ENCODE measurements at regions not wholly inside any gene's neighbourhood (a gene's known extent, or its start where the extent isn't known, plus 50 kb on each side); places are given as distances from the start of the nearest gene placed in this dataset.
A peak's percentile ranks its signal among the peaks of the same experiment; 100 is the strongest.
"Not testable (repeated sequence)": the region's sequence is repeated elsewhere in the genome, so short reads cannot be mapped to it uniquely, and the experiment has no call there.

DNA sequence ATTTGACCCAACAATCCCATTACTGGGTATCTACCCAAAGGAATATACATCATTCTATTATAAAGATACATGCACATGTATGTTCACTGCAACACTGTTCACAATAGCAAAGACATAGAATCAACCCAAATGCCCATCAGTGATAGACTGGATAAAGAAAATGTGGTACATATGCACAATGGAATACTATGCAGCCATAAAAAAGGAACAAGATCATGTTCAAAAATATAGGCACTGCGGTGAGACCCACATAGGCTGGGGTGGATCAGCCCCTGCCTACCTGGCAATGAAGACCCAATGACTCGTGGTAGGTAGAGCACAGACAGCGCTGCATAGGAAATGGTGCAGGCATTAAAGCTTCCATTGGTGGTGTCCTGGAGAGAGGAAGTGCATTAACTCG is 88.6 kb upstream of the NFIL3 start:
- peaks cover 10% of the 10 kb centered on the region for H3K9me3 Mint-ChIP-seq (ENCODE audit: low read depth)
- not testable (repeated sequence) for DNase-seq (ENCODE audit: low spot score); H3K27ac Mint-ChIP-seq (ENCODE audit: unreplicated experiment); H3K36me3 Mint-ChIP-seq (ENCODE audit: low read depth); H3K4me3 Mint-ChIP-seq (ENCODE audit: unreplicated experiment); H3K4me1 Mint-ChIP-seq (ENCODE audit: low read depth); H3K27me3 Mint-ChIP-seq (ENCODE audit: low read depth)

DNA sequence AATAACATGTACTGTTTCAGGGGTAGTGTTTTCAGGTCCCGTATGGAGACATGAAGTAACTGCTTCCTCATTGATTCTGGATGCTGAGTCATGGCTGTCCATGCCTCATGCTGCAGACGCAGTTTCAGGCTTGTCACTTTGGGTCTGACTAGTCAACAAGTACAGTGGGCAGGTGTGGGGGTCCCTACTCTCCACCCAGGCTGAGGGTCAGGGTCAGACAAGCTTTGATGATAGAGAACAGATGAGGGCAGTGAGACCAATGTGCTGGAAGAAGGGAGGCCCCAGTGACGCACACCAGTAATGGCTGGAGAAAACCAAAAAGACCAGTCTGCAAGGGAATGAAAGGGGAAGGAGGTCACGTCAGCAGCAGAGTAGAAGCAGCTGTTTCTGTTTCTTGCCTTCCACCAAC is 80.0 kb upstream of the NFIL3 start:
- Mint-ChIP-seq H3K36me3 (ENCODE audit: low read depth) (no peaks in the 10 kb centered on the region), H3K9me3 (ENCODE audit: low read depth) (no peaks in the 10 kb centered on the region), H3K27me3 (ENCODE audit: low read depth) (no peaks in the 10 kb centered on the region), H3K4me3 (ENCODE audit: unreplicated experiment) (no peak overlapping the region), H3K27ac (ENCODE audit: unreplicated experiment) (no peak overlapping the region), H3K4me1 (ENCODE audit: low read depth) (peaks cover 16% of the 10 kb centered on the region)
- no peak for DNase-seq (ENCODE audit: low spot score)
- TF ChIP-seq, protein P1, sequence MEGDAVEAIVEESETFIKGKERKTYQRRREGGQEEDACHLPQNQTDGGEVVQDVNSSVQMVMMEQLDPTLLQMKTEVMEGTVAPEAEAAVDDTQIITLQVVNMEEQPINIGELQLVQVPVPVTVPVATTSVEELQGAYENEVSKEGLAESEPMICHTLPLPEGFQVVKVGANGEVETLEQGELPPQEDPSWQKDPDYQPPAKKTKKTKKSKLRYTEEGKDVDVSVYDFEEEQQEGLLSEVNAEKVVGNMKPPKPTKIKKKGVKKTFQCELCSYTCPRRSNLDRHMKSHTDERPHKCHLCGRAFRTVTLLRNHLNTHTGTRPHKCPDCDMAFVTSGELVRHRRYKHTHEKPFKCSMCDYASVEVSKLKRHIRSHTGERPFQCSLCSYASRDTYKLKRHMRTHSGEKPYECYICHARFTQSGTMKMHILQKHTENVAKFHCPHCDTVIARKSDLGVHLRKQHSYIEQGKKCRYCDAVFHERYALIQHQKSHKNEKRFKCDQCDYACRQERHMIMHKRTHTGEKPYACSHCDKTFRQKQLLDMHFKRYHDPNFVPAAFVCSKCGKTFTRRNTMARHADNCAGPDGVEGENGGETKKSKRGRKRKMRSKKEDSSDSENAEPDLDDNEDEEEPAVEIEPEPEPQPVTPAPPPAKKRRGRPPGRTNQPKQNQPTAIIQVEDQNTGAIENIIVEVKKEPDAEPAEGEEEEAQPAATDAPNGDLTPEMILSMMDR (IDR thresholded peaks at IDR 0.05): no peak

DNA sequence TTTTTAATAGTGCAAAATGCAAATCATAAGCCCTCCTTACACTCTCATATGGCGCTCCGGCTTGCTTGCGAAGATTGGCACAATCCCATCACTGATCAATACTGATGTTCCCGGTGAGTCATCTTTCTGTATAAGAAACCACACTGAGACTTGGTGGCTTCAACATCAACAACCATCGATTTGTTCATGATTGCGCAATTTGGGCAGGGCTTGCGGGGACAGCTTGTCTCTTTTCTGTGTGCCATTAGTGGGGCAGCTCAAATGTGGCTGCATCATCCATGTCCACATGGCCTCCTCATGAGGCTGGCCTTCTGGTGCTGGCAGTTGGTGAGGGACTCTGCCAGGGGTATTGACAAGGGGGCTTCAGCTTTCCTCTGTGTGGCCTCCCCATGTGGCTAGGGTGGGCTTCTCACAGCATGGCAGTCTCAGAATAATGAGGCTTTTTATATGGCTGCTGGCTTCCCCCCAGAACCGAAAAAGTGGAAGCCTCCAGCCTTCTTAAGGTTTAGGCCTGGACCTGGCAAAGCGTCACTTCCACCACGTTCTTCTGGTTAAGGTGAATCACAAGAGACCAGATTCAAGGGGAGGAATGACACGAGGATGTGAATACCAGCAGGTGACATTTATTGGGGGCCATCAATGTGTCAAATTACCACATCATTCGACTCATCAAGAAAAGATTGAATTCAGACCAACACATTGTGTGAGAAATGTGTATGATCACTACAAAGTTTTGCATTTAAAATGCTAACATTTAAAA is 79.5 kb upstream of the NFIL3 start:
- no peaks in the 10 kb centered on the region for H3K27me3 Mint-ChIP-seq (ENCODE audit: low read depth)
- no peak overlapping the region for H3K4me3 Mint-ChIP-seq (ENCODE audit: unreplicated experiment)
- H3K9me3 Mint-ChIP-seq (ENCODE audit: low read depth): no peaks in the 10 kb centered on the region
- TF ChIP-seq, protein P1 (IDR thresholded peaks at IDR 0.05): no peak
- no peak overlapping the region for H3K27ac Mint-ChIP-seq (ENCODE audit: unreplicated experiment)
- H3K36me3 Mint-ChIP-seq (ENCODE audit: low read depth): no peaks in the 10 kb centered on the region
- no peak for DNase-seq (ENCODE audit: low spot score)
- H3K4me1 Mint-ChIP-seq (ENCODE audit: low read depth): peaks cover 16% of the 10 kb centered on the region

DNA sequence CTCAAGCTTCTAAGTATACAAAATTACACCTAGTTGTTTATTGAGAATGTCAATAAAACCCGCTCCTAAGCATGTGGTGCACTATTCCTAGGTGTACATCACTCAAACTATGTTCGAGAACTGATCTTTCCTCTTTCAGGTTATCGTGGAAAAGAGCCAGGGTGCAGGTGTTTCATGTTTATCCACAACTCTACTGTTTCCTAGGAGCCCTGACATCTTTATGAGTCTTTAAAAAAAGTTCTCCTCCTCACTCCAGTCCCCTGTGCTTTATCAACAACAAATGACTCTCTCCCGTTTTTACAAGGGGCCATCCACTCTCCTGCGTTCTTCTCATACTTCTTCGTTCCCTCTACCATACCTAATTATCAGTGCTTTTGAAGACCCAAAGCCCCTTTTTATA is 78.8 kb upstream of the NFIL3 start:
- H3K27ac Mint-ChIP-seq (ENCODE audit: unreplicated experiment): no peak overlapping the region
- H3K36me3 Mint-ChIP-seq (ENCODE audit: low read depth): no peaks in the 10 kb centered on the region
- H3K4me3 Mint-ChIP-seq (ENCODE audit: unreplicated experiment): no peak overlapping the region
- H3K4me1 Mint-ChIP-seq (ENCODE audit: low read depth): peaks cover 20% of the 10 kb centered on the region
- H3K9me3 Mint-ChIP-seq (ENCODE audit: low read depth): no peaks in the 10 kb centered on the region
- TF ChIP-seq, protein P1 (IDR thresholded peaks at IDR 0.05): no peak
- no peaks in the 10 kb centered on the region for H3K27me3 Mint-ChIP-seq (ENCODE audit: low read depth)
- no peak for DNase-seq (ENCODE audit: low spot score)

DNA sequence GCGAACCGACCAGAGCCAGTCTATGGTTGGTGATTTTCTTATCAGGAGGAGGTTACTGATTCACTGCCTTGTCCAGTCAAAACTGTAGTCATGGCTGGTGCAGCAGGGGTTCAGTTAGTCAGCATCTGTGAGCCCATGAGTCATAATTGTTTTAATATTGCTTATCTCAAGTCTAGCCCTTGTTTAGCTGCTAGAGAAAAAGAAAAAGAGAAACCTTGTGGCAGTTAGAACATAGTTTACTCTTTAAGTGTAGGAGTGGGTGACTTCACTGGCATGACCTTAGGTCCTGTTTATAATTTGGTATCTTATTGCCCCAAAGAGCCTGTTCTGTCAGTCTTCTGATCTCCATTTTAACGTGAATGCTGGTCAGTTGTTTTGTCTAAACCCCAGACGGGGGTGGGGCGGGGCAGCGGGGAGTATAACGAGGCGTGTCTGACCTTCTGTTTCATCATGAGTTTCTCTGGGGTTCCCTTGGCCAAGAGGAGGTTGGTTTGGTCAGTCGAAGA is 76.9 kb upstream of the NFIL3 start:
- Mint-ChIP-seq H3K36me3 (ENCODE audit: low read depth) (no peaks in the 10 kb centered on the region), H3K27me3 (ENCODE audit: low read depth) (no peaks in the 10 kb centered on the region), H3K4me1 (ENCODE audit: low read depth) (peaks cover 38% of the 10 kb centered on the region), H3K9me3 (ENCODE audit: low read depth) (no peaks in the 10 kb centered on the region), H3K27ac (ENCODE audit: unreplicated experiment) (peak overlapping the region; percentile 80), H3K4me3 (ENCODE audit: unreplicated experiment) (no peak overlapping the region)
- DNase-seq (ENCODE audit: low spot score): no peak
- TF ChIP-seq, protein P1 (IDR thresholded peaks at IDR 0.05): no peak

DNA sequence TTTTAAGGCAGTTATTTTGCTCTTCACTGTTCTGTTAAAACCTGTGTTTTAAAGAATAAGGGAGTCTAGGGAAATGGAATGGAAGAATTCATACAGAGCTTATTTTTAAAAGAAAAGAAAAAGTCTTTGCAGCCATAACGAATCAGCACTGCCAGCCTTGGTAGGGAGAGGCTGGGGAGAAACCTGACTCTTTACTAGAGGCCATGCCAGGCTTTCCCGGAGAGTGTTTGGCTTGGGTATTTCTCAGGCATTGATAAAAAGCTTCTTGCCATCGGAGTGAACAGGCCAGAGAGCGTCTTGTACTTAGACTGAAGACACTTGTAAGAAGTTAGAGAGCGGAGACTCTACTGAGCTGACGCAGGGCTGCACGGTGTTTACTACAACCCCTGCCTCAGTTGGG is 72.7 kb upstream of the NFIL3 start:
- Mint-ChIP-seq H3K4me1 (ENCODE audit: low read depth) (peaks cover 59% of the 10 kb centered on the region), H3K27me3 (ENCODE audit: low read depth) (no peaks in the 10 kb centered on the region), H3K27ac (ENCODE audit: unreplicated experiment) (peak overlapping the region; percentile 93), H3K36me3 (ENCODE audit: low read depth) (no peaks in the 10 kb centered on the region), H3K9me3 (ENCODE audit: low read depth) (peaks cover 4% of the 10 kb centered on the region), H3K4me3 (ENCODE audit: unreplicated experiment) (peak overlapping the region; percentile 8)
- DNase-seq (ENCODE audit: low spot score): no peak
- TF ChIP-seq, protein P1 (IDR thresholded peaks at IDR 0.05): no peak
